RCC 7860 (cell line): ENCODE measurements at regions not wholly inside any gene's neighbourhood (a gene's known extent, or its start where the extent isn't known, plus 50 kb on each side); places are given as distances from the start of the nearest gene placed in this dataset.
"Not testable (repeated sequence)": the region's sequence is repeated elsewhere in the genome, so short reads cannot be mapped to it uniquely, and the experiment has no call there.

Experiments used
- DNase-seq: peaks from one replicate; pipeline ENCODE4 v3.0.0-alpha.2; 2015; ENCODE audit warnings: low spot score
- FAIRE-seq: peaks from 2 replicates; lab custom pipeline; 2012; peaks lifted over from hg19 to GRCh38; lab: Jason Lieb, UNC

GRCh38 chr12:102299731-102300130, 102.1 kb upstream of the PMCH start:
- no peak for DNase-seq
- no peak for FAIRE-seq

- DNase-seq = no peak
- FAIRE-seq = no peak
These were observed 100.4 kb upstream of the PMCH start for GRCh38 chr12:102298022-102298421.

- DNase-seq = no peak
- FAIRE-seq = no peak
These were observed 99.8 kb upstream of the PMCH start for GRCh38 chr12:102297412-102297811.

- no peak for DNase-seq
These were observed 96.9 kb upstream of the PMCH start for GRCh38 chr12:102294568-102294967.

GRCh38 chr12:102291498-102292440, 94.1 kb upstream of the PMCH start:
- not testable (repeated sequence) for DNase-seq, FAIRE-seq

More at GRCh38 chr12:102294568-102294967, 96.9 kb upstream of the PMCH start:
- FAIRE-seq = no peak

- not testable (repeated sequence) for DNase-seq, FAIRE-seq
These were observed 92.1 kb upstream of the PMCH start for GRCh38 chr12:102289702-102290101.

GRCh38 chr12:102281231-102281630, 83.6 kb upstream of the PMCH start:
- FAIRE-seq (no peak), DNase-seq (no peak)

- FAIRE-seq, DNase-seq: not testable (repeated sequence)
These were observed 58.1 kb upstream of the PMCH start for GRCh38 chr12:102255687-102256086.

- FAIRE-seq = not testable (repeated sequence)
These were observed 53.4 kb upstream of the PMCH start for GRCh38 chr12:102251005-102251404.

GRCh38 chr12:102249079-102249841, 51.6 kb upstream of the PMCH start:
- DNase-seq = no peak
- FAIRE-seq = no peak

More at GRCh38 chr12:102251005-102251404, 53.4 kb upstream of the PMCH start:
- not testable (repeated sequence) for DNase-seq
